ENCODE measurements at regions not wholly inside any gene's neighbourhood (a gene's known extent, or its start where the extent isn't known, plus 50 kb on each side); places are given as distances from the start of the nearest gene placed in this dataset.
A peak's percentile ranks its signal among the peaks of the same experiment; 100 is the strongest.
"Not testable (repeated sequence)": the region's sequence is repeated elsewhere in the genome, so short reads cannot be mapped to it uniquely, and the experiment has no call there.

DNA sequence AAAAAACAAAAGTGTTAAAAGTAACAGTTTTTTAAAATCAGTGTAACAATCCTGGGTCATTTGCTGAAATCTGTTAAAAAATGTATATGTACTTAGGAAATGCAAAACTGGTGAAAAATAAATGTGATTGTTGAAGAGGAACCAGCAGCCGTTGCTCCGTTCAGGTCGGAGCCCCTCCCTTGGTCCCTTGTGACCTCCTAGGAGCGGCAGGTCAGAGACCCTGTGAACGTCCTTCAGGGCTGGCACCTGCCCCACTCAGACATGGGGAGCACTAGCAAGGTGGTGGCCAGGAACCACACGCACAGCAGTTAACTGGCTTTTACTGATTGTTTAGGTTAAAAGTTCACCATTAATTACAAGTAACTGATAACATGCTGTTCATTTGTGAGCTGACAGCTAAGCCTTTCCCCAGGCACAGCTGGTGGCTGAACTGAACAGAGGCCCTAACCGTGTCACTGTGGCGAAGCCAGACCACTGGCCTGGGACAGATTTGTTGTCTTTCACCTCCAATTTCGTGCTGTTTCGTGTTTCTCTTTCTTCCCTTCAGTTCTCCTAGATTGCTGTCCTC is 159.2 kb upstream of the ALKAL2 start:
- no peak for DNase-seq

DNA sequence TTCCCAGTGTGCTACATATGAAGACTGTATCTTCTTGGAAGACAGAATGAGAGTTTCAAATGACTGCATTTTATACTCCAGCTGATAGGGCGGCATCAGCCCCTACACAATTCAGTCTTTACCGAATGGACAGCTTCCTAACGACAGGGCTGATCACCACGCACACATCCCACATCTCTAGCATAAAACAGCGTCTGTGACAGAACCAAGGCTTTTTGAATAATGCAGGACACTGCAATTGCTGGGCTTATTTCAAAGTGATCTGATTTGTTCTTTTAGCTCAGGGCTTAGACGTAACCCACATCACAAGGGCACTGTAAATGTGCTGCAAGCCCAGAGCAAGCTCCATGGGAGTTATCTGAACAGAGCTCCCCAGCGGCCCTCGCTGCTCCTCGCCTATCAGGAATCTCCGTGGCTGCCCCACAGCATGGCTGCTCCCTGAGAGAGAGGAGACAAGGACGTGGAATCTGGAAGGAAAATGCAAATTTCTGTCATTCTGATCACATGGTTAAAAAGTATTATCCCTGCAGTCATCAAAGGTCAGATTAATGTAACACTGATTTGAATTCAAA is 158.5 kb upstream of the ALKAL2 start:
- DNase-seq = no peak

DNA sequence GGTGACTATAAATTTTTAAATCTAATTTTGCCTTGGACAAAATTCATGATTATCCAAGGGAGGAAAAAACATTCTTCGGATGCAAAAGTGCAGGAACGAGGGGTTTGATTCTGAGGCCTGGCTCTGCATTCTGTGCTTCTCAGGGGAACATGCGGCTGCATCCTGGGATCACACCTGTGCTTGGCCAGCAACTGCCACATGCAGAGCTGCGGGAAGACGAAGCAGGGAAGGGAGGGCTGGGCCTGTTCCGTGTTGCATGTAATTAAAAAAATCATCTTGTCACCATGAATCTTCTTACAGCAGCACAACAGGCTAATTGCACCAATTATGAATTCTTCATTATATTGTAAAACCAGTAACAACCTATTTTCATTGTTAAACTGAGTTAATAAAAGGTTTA is 158.0 kb upstream of the ALKAL2 start:
- no peak for DNase-seq

DNA sequence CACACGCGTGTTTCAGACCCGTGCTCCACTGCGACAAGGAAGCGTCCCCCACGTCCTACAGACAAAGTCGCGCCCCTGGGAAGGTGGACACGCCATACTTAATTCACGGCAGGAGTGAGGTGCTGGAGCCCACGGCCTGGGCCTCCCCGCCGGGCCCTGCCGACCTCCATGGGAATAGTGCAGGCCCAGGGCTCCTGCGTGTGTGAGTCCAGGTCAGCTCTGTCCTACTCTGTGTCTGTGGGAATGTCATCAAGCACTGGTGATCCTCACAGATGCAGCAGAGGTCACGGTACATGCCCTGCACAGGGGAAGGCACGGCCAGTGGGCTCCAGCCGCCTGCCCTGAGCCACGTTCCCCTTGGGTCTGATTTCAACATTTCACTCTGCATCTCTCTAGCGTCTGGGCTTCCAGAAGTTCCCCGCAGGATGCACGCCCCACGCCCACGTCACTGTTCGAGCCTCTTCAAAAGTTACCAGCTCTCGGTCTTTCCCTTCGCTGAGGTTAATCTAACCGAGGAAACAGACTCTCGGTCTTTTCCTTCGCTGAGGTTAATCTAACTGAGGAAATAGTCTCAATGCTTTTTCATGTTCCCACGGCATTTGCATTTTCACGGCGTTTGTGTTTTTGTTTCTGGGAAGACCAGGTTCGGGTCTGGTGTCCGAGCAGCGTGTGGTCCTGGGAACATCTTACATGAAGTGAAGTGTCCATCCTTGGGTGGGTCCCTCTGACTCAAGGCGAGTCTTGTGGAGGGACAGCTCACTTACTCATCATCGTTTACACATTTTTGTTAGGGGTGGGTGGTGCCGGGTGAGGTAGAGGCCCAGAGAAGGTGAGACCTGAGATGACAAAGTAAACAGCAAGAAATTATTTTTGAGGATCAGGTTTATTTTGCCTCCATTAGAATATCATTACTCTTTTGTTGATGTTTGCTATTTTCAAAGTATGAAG is 157.3 kb upstream of the ALKAL2 start:
- DNase-seq = peak; percentile 27

- DNase-seq = no peak
Measured at GRCh38 chr2:443741-444140, 155.8 kb upstream of the ALKAL2 start.

DNA sequence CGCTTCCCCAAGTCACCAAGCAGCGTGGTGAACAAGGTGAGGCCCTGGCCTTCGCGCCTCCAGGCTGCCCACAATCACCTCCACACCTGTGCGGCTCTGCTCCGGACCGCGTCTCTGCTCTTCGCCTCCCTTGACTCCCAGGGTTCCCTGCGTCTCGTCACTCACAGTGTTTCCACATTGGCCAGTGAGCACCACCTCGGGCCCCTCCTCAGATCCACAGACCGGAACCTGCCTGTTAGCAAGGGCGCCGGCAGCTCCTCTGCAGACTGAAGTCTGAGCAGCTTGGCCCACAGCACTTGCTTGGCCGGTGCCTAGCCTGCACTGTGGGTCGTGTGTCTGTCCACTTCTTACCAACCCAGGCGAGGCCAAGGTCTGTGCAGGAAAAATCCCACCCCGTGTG is 155.3 kb upstream of the ALKAL2 start:
- no peak for DNase-seq

- no peak for DNase-seq
Measured at GRCh38 chr2:441258-442022, 153.5 kb upstream of the ALKAL2 start.

DNA sequence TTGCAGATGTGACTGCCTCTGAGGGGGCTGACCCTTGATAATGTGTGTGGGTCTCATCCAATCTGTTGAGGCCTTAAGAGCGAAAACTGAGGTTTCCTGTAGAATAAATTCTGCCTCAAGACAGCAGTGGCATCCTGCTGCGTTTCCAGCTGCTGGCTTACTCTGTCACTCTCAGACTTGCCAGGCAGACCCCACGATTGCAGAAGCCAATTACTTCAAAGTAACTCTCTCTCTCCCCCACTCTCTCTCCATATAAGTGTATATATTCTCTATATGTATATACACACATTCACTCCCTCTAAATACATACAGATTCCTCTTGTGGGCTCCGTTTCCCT is 152.5 kb upstream of the ALKAL2 start:
- DNase-seq = no peak

DNA sequence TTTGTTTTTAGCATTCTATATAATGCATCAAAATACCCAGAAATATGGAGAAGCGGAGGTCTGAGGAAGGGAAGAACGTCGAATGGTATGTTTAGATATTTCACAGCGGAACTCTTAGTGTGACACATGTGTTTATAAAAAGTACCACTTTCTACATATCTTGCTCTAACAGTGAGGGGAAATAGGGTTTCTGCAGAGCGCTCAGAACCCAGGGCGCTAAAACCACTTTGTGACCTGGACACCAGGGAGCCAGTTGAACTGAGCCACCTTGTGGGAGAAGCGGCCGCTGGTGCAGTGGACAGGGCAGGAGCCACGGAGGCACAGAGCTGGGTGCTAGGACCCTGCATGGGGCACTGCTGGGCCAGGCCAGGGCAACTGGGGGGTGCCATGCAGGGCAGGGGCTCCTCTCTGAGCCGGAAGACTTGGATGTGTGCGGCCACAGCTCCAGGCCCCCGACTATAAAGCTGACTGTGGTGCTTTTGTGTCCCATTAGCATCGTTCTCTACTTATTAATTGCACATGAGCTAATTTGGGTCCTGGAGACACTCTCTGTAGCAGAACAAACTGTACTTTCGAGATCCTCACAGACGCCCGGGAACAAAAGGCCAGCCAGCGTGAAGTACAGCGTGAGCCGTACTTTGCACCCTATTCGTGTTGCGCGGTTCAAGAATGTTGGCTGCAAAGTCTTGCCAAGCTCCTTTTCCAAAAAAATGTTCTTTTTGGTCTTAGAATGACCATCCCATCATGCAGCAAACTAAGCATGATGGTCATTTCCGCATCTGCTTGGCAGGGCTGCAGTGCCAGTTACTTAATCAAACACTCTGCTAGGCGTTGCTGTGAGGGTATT is 151.9 kb upstream of the ALKAL2 start:
- DNase-seq = no peak

GRCh38 chr2:439077-439476 is 151.2 kb upstream of the ALKAL2 start:
- DNase-seq = no peak

DNA sequence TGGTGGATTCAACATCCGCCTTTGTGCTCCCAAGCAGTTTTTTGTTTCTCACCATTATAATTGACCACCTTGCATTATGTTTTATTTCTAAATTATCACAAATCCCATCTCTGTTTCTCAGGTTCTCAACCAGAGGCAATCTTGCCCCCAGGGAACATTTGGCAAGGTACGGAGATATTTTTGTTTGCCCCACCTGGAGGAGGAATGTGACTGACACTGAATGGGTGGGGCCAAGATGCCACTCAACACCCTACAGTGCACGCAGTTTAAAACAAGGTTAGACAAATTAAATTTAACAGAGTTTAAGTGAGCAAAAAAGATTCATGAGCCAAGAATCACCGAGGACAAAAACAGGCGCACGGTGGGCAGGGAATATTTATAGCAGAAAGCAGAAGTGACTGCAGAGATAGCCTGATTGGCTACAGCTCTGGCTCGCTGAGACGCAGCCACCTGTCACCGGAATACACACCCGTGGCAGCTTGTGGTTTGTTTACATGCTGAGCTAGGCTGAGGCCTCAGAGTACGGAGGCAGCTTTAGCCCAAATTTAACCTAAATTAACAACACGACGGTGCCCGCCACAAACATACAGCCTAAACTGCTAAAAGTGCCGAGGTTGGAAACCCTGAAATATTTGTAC is 150.0 kb upstream of the ALKAL2 start:
- peak; percentile 83 for DNase-seq

GRCh38 chr2:437180-437579 is 149.3 kb upstream of the ALKAL2 start:
- DNase-seq = no peak

DNA sequence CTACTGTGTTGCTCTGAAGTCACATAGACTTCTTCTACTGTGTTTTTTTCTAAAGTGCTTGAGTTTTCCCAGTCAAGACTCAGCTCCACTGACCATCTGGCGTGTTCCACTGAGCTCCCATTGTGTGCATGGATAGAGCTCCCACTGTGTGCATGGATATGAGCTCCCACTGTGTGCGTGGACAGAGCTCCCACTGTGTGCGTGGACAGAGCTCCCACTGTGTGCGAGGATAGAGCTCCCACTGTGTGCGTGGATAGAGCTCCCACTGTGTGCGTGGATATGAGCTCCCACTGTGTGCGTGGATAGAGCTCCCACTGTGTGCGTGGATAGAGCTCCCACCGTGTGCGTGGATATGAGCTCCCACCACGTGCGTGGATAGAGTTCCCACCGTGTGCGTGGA is 148.3 kb upstream of the ALKAL2 start:
- DNase-seq = no peak

DNA sequence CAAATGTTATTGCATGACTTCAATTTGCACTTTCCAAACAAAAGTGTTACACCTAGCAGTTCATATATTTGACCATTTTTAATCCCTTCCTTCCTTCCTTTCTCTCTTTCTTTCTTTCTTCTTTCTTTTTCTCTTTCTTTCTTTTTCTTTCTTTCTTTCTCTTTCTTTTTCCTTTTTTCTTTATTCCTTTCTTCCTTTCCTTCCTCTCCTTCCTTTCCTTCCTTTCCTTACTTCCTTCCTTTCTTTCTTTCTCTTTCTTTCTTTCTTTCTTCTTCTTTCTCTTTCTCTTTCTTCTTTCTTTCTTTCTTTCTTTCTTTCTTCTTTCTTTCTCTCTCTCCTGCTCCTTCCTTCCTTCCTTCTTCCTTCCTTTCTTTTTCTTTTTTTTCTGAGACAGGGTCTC is 146.7 kb upstream of the ALKAL2 start:
- DNase-seq = no peak

DNA sequence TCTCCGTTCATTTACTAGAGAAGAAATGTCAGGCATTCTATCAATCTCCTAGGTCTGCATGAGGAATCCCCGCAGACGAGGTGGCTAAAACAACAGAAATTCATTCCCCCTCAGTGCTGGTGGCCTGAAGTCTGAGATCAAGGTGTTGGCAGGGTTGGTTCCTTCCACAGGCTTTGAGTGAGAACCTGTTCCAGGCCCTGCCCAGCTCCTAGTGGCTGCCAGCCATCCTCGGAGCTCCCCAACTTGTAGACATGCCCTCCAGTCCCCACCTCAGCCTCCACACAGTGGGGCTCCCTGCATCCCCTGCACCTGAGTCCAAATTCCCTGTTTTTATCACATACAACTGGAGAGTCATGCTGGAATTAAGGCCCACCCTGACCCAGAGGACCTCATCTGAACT is 145.3 kb upstream of the ALKAL2 start:
- no peak for DNase-seq

- DNase-seq = no peak
Measured at GRCh38 chr2:430291-431040, 142.6 kb upstream of the ALKAL2 start.

DNA sequence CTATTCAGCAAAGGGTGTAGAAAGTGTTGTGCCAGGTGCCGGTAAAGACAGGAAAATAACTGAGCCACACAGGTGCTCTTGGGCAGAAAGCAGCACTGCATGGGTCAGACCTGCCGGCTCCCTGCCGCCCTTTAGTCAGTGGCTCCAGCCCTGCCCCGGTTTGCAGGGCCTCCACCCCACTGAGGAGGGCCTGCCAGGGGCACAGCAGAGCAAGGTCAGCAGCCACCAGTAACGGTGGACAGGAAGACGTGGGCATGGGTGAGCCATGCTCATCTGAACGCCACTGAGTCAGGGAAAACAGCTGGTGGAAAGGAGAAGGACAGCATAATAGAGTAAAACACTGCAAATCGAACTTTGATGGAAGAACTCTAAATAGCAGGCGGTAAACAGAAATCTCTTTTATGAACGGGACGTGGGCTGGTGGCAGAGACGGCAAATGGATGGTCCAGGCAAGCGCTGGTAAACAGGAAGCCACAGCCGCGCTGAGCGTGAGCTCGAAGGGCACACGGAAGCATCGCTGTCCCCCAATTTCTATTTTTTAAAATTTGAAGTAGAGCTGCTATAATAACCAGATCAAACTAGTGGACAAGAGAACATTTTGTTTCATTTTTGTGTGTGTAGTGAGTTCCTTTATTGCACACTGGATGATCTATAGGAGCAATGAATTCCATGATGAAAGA is 141.8 kb upstream of the ALKAL2 start:
- peak; percentile 27 for DNase-seq

DNA sequence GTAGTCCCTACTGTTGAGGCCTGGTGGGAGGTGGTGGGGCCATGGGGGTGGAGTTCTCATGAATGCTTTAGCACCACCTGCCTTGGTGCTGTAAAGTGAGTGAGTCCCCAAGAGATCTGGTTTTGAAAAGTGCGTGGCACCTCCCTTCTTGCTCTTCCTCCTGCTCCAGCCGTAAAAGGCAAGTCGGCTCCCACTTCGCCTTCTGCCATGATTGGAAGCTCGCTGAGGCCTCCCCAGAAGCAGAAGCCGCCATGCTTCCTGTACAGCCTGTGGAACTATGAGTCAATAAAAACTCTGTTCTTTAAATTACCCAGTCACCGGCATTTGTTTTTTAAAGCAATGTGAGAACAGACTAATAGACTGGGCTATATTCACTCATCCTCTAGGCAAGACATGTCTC is 141.3 kb upstream of the ALKAL2 start:
- no peak for DNase-seq

- no peak for DNase-seq
Measured at GRCh38 chr2:428591-428990, 140.7 kb upstream of the ALKAL2 start.

GRCh38 chr2:426696-427095 is 138.8 kb upstream of the ALKAL2 start:
- not testable (repeated sequence) for DNase-seq

DNA sequence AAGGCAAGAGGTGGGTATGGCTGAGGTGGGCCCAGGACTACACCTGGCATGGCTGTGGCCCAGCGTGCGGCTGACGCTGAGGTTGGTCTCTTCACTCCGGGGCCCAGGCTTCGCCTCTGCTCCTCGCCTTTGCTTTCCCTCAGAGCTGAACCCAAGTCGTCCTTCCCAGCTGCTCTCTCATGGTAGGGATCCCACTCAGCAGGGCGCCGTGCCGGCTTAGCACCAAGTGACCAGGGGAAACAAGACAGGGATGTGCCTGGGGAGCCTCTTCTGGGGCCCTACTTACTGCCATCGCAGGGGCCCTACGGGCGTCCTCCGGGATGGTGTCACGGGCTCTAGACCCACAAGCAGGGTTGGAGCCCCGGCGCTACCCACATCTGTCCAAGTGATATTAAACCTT is 138.1 kb upstream of the ALKAL2 start:
- DNase-seq = no peak

All from CD4-positive, alpha-beta T cell treated with Interleukin-21 for 1 hour (primary cell).